Right lobe of liver (tissue), 6 donors: ENCODE measurements at regions not wholly inside any gene's neighbourhood (a gene's known extent, or its start where the extent isn't known, plus 50 kb on each side); places are given as distances from the start of the nearest gene placed in this dataset.

Source experiments
- ATAC-seq, 4 donors: fragments of 200-7000 bp; cut with Tn5 transposase; one replicate each; pipeline ENCODE4 v1.9.1; 2020; ENCODE audit warnings: mild to moderate bottlenecking in 4 of 4, moderate library complexity in 4 of 4
- DNase-seq, 3 donors: peaks; one replicate each; pipeline ENCODE4 v3.0.0-alpha.2; 2020
- H3K27ac ChIP-seq, 3 donors: fragments of 200-600 bp; one replicate each; pipeline ENCODE4 v1.8.0; 2022
- H3K27me3 ChIP-seq, 2 donors: fragments of 200-600 bp; one replicate each; pipeline ENCODE4 v1.8.0; 2022
- H3K36me3 ChIP-seq, 4 donors: fragments of 200-600 bp; sonication (generic) in 1 of 4; one replicate each; pipeline versions ENCODE4 v1.5.1 to v1.8.0; 2017 to 2022; ENCODE audit warnings: control low read depth in 1 of 4
- H3K4me1 ChIP-seq, 4 donors: fragments of 200-600 bp; sonication (generic) in 1 of 4; one replicate each; pipeline versions ENCODE4 v1.5.1 to v1.8.0; 2017 to 2022; ENCODE audit warnings: control low read depth in 1 of 4
- H3K4me3 ChIP-seq, 3 donors: fragments of 200-600 bp; one replicate each; pipeline ENCODE4 v1.8.0; 2022
- H3K9me3 ChIP-seq, 4 donors: fragments of 200-600 bp; sonication (generic) in 1 of 4; one replicate each; pipeline versions ENCODE4 v1.5.1 to v1.8.0; 2017 to 2022; ENCODE audit warnings: control low read depth in 1 of 4
- CTCF ChIP-seq, 4 donors: fragments of 200-600 bp in 3 of 4; fragments of 450-650 bp in 1 of 4; IDR thresholded peaks; one replicate each; pipeline versions ENCODE4 v1.5.1 to v1.8.0; 2016 to 2022; ENCODE audit warnings: antibody characterized with exemption in 4 of 4, mild to moderate bottlenecking in 2 of 4
- POLR2A ChIP-seq: fragments of 450-650 bp; IDR thresholded peaks from one replicate; pipeline ENCODE4 v1.6.1; 2017; ENCODE audit warnings: antibody characterized with exemption, mild to moderate bottlenecking
- WGBS: methylation state at CpG from one replicate; pipeline ENCODE4 v1.1.6; 2018; ENCODE audit warnings: low coverage, low lambda C conversion rate; ENCODE audit not compliant: insufficient coverage; ENCODE audit errors: missing lambda C conversion rate; 5-methylcytosine and 5-hydroxymethylcytosine counted together
- intact Hi-C, 2 donors: fragments of 100-400 bp; cut with DNase I; formaldehyde crosslinking; loops; one replicate each; pipeline versions ENCODE4 v1.11.2 to v1.14.1; 2022
- donor health status: DM: no; HTN: yes; CAD: no.
- donor health status: DM: no; HTN: no; CAD: no.
- donor health status: DM: no; HTN: no; CAD: no.
- donor health status: DM: no; HTN: yes; CAD: no.
- donor health status: DM: no; HTN: yes; CAD: no.

DNA sequence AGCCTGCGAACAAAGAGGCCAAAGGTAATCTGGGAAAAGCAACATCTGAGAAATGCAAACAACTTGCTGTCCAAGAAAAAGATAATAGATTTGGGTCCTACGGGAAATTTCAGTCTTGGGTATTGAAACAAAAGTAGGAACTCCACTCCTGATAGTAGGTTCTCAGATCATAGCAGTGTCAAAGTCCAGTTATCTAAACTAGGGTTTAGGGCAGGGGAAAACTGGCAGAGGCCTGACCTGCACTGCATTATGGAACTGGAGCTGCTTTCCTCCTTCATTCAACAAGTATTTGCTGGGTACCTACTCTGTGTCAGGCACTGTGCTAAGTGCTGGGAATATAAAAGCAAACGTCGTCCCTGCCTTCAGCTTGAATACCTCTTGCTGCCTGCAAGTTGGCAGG, 60.7 kb upstream of the NGF start:
- intact Hi-C loops, result no loop called here
- TF ChIP-seq CTCF (IDR thresholded peaks at IDR 0.05), result no peak
- no peak for TF ChIP-seq POLR2A
- Histone ChIP-seq H3K4me1 (no peaks in the 10 kb centered on the region), H3K27ac (no peak overlapping the region), H3K9me3 (no peaks in the 10 kb centered on the region), H3K4me3 (no peak overlapping the region), H3K27me3 (no peaks in the 10 kb centered on the region), H3K36me3 (no peaks in the 10 kb centered on the region)
- no peak for ATAC-seq
- DNase-seq, result no peak
- WGBS, result 58% methylated on average over 4 of the region's 4 CpGs
